ENCODE measurements at regions not wholly inside any gene's neighbourhood (a gene's known extent, or its start where the extent isn't known, plus 50 kb on each side); places are given as distances from the start of the nearest gene placed in this dataset.

DNA sequence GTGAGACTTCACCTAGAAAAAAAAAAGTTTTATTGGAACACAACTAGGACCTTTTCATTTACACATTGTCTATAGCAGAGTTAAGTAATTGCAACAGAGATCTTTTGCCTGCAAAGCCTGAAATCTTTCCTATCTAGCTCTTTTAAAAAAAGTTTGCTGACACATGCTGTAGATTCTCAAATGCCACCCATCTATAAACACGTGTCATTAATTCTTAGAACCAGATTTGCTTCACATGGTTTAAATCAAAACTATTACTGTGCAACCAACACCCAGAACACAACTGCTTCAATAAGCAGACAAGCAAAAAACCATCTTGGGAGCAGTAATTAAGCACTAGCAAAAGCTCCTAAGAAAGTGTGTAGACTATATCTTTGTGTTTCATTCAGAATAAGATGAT is 55.0 kb downstream of the OXSM start:
- no peak overlapping the region for H3K4me2 ChIP-seq (ENCODE audit: control insufficient read depth, extremely low read depth, insufficient read depth, low read depth, low read length)
- FAIRE-seq, result no peak
- H4K20me1 ChIP-seq (ENCODE audit: control insufficient read depth, extremely low read depth, insufficient read depth, low read length), result no peaks in the 10 kb centered on the region
- no peak for DNase-seq (ENCODE audit: low read depth, low spot score)
- no peak overlapping the region for H3K9ac ChIP-seq (ENCODE audit: control insufficient read depth, extremely low read depth, insufficient read depth, low read length)
- H3K27ac ChIP-seq (ENCODE audit: control insufficient read depth, insufficient read depth, low read length), result no peak overlapping the region
- H3K27me3 ChIP-seq (ENCODE audit: control insufficient read depth, extremely low read depth, insufficient read depth, low read length), result no peaks in the 10 kb centered on the region
- dilution Hi-C loops (cut with MboI; ENCODE audit: extremely low pct_ligation_motif_present, low sequenced_read_pairs), result no loop called here
- TF ChIP-seq, protein P1, sequence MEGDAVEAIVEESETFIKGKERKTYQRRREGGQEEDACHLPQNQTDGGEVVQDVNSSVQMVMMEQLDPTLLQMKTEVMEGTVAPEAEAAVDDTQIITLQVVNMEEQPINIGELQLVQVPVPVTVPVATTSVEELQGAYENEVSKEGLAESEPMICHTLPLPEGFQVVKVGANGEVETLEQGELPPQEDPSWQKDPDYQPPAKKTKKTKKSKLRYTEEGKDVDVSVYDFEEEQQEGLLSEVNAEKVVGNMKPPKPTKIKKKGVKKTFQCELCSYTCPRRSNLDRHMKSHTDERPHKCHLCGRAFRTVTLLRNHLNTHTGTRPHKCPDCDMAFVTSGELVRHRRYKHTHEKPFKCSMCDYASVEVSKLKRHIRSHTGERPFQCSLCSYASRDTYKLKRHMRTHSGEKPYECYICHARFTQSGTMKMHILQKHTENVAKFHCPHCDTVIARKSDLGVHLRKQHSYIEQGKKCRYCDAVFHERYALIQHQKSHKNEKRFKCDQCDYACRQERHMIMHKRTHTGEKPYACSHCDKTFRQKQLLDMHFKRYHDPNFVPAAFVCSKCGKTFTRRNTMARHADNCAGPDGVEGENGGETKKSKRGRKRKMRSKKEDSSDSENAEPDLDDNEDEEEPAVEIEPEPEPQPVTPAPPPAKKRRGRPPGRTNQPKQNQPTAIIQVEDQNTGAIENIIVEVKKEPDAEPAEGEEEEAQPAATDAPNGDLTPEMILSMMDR (optimal IDR thresholded peaks at IDR 0.05 in 1 of 3, IDR thresholded peaks at IDR 0.05 in 1 of 3, conservative IDR thresholded peaks at IDR 0.05 in 1 of 3; ENCODE audit: extremely low read depth in 1 of 3, insufficient read depth in 2 of 3, low read length in 3 of 3), result no peak
- TF ChIP-seq EZH2 (IDR thresholded peaks at IDR 0.05; ENCODE audit: low read length), result no peak
- no peak overlapping the region for H3K4me3 ChIP-seq (ENCODE audit: control insufficient read depth in 2 of 3, extremely low read depth in 1 of 3, insufficient read depth in 2 of 3, low read depth in 1 of 3, low read length in 3 of 3)
- H2AFZ ChIP-seq (ENCODE audit: control insufficient read depth, low read length), result no peak overlapping the region
- H3K79me2 ChIP-seq (ENCODE audit: control insufficient read depth, insufficient read depth, low read length), result no peaks in the 10 kb centered on the region
- peaks cover 2% of the 10 kb centered on the region for H3K4me1 ChIP-seq (ENCODE audit: control insufficient read depth, extremely low read depth, insufficient read depth, low read length)
- H3K9me3 ChIP-seq (ENCODE audit: control insufficient read depth, low read depth, low read length), result no peaks in the 10 kb centered on the region
- H3K36me3 ChIP-seq (ENCODE audit: control insufficient read depth in 2 of 2, extremely low read depth in 1 of 2, insufficient read depth in 2 of 2, low read length in 2 of 2), result no peaks in the 10 kb centered on the region
- no peaks in the 10 kb centered on the region for H3K9me1 ChIP-seq (ENCODE audit: control insufficient read depth, extremely low read depth, insufficient read depth, low read length)

DNA sequence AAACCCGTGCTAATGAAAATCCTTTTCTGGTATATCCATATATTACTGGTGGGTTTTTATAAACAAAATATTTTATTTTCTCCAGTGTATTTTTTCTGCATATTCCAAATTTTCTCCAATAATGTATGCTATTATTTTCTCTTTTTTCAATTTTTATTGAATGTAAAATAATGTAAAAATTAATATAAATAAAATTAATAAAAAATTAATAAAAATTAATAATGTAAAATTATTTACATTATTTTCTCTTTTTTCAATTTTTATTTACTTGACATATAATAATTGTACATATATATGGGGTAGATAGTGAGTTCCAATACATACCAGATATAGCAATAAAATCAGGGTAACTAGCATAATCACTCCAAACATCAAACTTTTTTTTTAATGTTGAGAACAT is 56.4 kb downstream of the OXSM start:
- FAIRE-seq (no peak), DNase-seq (ENCODE audit: low read depth, low spot score) (no peak)
- TF ChIP-seq, protein P1 (optimal IDR thresholded peaks at IDR 0.05 in 1 of 3, IDR thresholded peaks at IDR 0.05 in 1 of 3, conservative IDR thresholded peaks at IDR 0.05 in 1 of 3; ENCODE audit: extremely low read depth in 1 of 3, insufficient read depth in 2 of 3, low read length in 3 of 3), result no peak
- TF ChIP-seq EZH2 (IDR thresholded peaks at IDR 0.05; ENCODE audit: low read length), result no peak
- no peaks in the 10 kb centered on the region for H4K20me1 ChIP-seq (ENCODE audit: control insufficient read depth, extremely low read depth, insufficient read depth, low read length)
- no peaks in the 10 kb centered on the region for H3K79me2 ChIP-seq (ENCODE audit: control insufficient read depth, insufficient read depth, low read length)
- no peak overlapping the region for H3K27ac ChIP-seq (ENCODE audit: control insufficient read depth, insufficient read depth, low read length)
- dilution Hi-C loops (cut with MboI; ENCODE audit: extremely low pct_ligation_motif_present, low sequenced_read_pairs), result no loop called here
- no peaks in the 10 kb centered on the region for H3K27me3 ChIP-seq (ENCODE audit: control insufficient read depth, extremely low read depth, insufficient read depth, low read length)
- no peaks in the 10 kb centered on the region for H3K9me3 ChIP-seq (ENCODE audit: control insufficient read depth, low read depth, low read length)
- no peaks in the 10 kb centered on the region for H3K36me3 ChIP-seq (ENCODE audit: control insufficient read depth in 2 of 2, extremely low read depth in 1 of 2, insufficient read depth in 2 of 2, low read length in 2 of 2)
- H3K9me1 ChIP-seq (ENCODE audit: control insufficient read depth, extremely low read depth, insufficient read depth, low read length), result no peaks in the 10 kb centered on the region
- no peak overlapping the region for H3K4me2 ChIP-seq (ENCODE audit: control insufficient read depth, extremely low read depth, insufficient read depth, low read depth, low read length)
- no peak overlapping the region for H2AFZ ChIP-seq (ENCODE audit: control insufficient read depth, low read length)
- H3K4me1 ChIP-seq (ENCODE audit: control insufficient read depth, extremely low read depth, insufficient read depth, low read length), result peaks cover 2% of the 10 kb centered on the region
- no peak overlapping the region for H3K9ac ChIP-seq (ENCODE audit: control insufficient read depth, extremely low read depth, insufficient read depth, low read length)
- no peak overlapping the region for H3K4me3 ChIP-seq (ENCODE audit: control insufficient read depth in 2 of 3, extremely low read depth in 1 of 3, insufficient read depth in 2 of 3, low read depth in 1 of 3, low read length in 3 of 3)

Measured in keratinocyte (primary cell).